PFSK-1 (cell line): ENCODE measurements at regions not wholly inside any gene's neighbourhood (a gene's known extent, or its start where the extent isn't known, plus 50 kb on each side); places are given as distances from the start of the nearest gene placed in this dataset.

Experiments used
- POLR2AphosphoS5 ChIP-seq: IDR thresholded peaks from 2 replicates; pipeline ENCODE4 v1.6.1; 2012; ENCODE audit warnings: low read depth, mild to moderate bottlenecking, control low read depth, low read length, moderate library complexity
- SIN3A ChIP-seq: IDR thresholded peaks from 2 replicates; pipeline ENCODE4 v1.6.1; 2012; ENCODE audit warnings: mild to moderate bottlenecking, low read length, moderate library complexity, borderline replicate concordance; ENCODE audit not compliant: insufficient read depth
- TAF1 ChIP-seq: IDR thresholded peaks from 2 replicates; pipeline ENCODE4 v1.6.1; 2012; ENCODE audit warnings: low read length, control low read depth, borderline replicate concordance; ENCODE audit not compliant: insufficient read depth
- TF ChIP-seq, protein P1 (sequence below), 2 experiments: IDR thresholded peaks; 2 replicates each; pipeline versions ENCODE4 v1.6.1 to v1.8.0; 2011 to 2012; ENCODE audit warnings: low read depth in 2 of 2, low read length in 2 of 2, control low read depth in 1 of 2, inconsistent platforms in 1 of 2, mild to moderate bottlenecking in 1 of 2, moderate library complexity in 1 of 2; ENCODE audit not compliant: insufficient read depth in 1 of 2

DNA sequence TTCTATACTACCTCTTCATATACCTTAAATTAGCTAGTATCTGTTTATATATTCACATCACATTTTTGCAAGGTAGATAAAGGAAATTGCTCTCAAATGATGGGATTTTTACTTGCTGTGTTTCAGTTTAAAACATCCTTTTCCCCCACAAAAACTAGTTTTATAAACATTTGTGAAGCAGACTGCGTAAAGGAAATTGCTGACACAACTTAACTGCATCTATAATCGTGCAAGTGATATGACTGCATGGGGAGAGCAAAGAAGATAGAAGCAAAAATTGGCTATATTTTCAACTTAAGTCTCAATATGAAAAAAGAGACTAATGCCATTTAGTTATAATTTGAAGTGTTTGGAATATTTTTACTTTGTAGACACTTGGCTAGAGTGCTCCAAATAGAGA, 385.2 kb downstream of the C4orf33 start:
- TF ChIP-seq SIN3A, result no peak
- TF ChIP-seq POLR2AphosphoS5, result no peak
- no peak for TF ChIP-seq TAF1
- TF ChIP-seq, protein P1, sequence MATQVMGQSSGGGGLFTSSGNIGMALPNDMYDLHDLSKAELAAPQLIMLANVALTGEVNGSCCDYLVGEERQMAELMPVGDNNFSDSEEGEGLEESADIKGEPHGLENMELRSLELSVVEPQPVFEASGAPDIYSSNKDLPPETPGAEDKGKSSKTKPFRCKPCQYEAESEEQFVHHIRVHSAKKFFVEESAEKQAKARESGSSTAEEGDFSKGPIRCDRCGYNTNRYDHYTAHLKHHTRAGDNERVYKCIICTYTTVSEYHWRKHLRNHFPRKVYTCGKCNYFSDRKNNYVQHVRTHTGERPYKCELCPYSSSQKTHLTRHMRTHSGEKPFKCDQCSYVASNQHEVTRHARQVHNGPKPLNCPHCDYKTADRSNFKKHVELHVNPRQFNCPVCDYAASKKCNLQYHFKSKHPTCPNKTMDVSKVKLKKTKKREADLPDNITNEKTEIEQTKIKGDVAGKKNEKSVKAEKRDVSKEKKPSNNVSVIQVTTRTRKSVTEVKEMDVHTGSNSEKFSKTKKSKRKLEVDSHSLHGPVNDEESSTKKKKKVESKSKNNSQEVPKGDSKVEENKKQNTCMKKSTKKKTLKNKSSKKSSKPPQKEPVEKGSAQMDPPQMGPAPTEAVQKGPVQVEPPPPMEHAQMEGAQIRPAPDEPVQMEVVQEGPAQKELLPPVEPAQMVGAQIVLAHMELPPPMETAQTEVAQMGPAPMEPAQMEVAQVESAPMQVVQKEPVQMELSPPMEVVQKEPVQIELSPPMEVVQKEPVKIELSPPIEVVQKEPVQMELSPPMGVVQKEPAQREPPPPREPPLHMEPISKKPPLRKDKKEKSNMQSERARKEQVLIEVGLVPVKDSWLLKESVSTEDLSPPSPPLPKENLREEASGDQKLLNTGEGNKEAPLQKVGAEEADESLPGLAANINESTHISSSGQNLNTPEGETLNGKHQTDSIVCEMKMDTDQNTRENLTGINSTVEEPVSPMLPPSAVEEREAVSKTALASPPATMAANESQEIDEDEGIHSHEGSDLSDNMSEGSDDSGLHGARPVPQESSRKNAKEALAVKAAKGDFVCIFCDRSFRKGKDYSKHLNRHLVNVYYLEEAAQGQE (IDR thresholded peaks at IDR 0.05; ENCODE audit: insufficient read depth in 1 of 2, low read depth in 2 of 2, low read length in 2 of 2), result no peak
